ENCODE measurements at regions not wholly inside any gene's neighbourhood (a gene's known extent, or its start where the extent isn't known, plus 50 kb on each side); places are given as distances from the start of the nearest gene placed in this dataset.

- Histone ChIP-seq H3K36me3 (no peaks in the 10 kb centered on the region), H3K27ac (no peak overlapping the region), H3K9me3 (peaks cover 0 to 15% (median 7%) of the 10 kb centered on the region in 4 donors), H3K4me1 (no peaks in the 10 kb centered on the region), H3K27me3 (no peaks in the 10 kb centered on the region), H3K4me3 (no peak overlapping the region)
- TF ChIP-seq POLR2AphosphoS5 (IDR thresholded peaks at IDR 0.05) = no peak
- TF ChIP-seq EP300 (IDR thresholded peaks at IDR 0.05) = no peak
- TF ChIP-seq, protein P1, sequence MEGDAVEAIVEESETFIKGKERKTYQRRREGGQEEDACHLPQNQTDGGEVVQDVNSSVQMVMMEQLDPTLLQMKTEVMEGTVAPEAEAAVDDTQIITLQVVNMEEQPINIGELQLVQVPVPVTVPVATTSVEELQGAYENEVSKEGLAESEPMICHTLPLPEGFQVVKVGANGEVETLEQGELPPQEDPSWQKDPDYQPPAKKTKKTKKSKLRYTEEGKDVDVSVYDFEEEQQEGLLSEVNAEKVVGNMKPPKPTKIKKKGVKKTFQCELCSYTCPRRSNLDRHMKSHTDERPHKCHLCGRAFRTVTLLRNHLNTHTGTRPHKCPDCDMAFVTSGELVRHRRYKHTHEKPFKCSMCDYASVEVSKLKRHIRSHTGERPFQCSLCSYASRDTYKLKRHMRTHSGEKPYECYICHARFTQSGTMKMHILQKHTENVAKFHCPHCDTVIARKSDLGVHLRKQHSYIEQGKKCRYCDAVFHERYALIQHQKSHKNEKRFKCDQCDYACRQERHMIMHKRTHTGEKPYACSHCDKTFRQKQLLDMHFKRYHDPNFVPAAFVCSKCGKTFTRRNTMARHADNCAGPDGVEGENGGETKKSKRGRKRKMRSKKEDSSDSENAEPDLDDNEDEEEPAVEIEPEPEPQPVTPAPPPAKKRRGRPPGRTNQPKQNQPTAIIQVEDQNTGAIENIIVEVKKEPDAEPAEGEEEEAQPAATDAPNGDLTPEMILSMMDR (IDR thresholded peaks at IDR 0.05) = no peak
- TF ChIP-seq POLR2A (IDR thresholded peaks at IDR 0.05) = no peak
- no peak for DNase-seq
- ATAC-seq (ENCODE audit: low FRiP score in 2 of 2) = no peak
- WGBS, 2 donors = 87 to 89% methylated on average over 4 of the region's 4 CpGs
Measured at GRCh38 chr21:27513825-27514224, 546.9 kb upstream of the ADAMTS5 start.

- Histone ChIP-seq H3K27me3 (no peaks in the 10 kb centered on the region), H3K4me3 (no peak overlapping the region), H3K9me3 (peaks cover 0 to 11% (median 6%) of the 10 kb centered on the region in 4 donors), H3K27ac (no peak overlapping the region), H3K36me3 (no peaks in the 10 kb centered on the region), H3K4me1 (no peaks in the 10 kb centered on the region)
- no peak for TF ChIP-seq EP300 (IDR thresholded peaks at IDR 0.05)
- TF ChIP-seq POLR2AphosphoS5 (IDR thresholded peaks at IDR 0.05) = no peak
- TF ChIP-seq POLR2A (IDR thresholded peaks at IDR 0.05) = no peak
- TF ChIP-seq, protein P1 (IDR thresholded peaks at IDR 0.05) = no peak
- ATAC-seq (ENCODE audit: low FRiP score in 2 of 2) (no peak), DNase-seq (no peak)
- 68 to 75% methylated on average over 1 of the region's 1 CpG for WGBS, 2 donors
Measured at GRCh38 chr21:27513016-27513415, 546.1 kb upstream of the ADAMTS5 start.

DNA sequence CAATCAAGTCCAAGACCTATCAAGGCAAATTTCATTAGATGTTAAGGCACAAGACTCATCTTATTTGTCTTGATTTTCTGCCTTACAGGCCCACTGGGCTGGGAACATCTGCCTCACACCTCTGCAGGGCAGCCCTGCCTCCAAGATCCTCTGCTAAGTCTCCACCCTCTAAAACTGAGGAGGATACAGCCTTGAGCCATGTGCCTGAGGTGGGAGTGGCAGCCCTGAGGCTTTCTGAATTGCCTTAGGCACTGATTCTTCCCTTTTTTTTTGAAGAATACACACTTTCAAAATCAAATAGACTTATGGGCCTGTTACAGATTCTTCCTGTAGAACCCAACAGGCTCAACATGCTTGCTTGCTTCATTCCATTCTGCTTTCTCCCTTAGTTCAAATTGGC is 544.3 kb upstream of the ADAMTS5 start:
- Histone ChIP-seq H3K4me3 (no peak overlapping the region), H3K27ac (no peak overlapping the region), H3K4me1 (no peaks in the 10 kb centered on the region), H3K9me3 (no peaks in the 10 kb centered on the region), H3K36me3 (no peaks in the 10 kb centered on the region), H3K27me3 (no peaks in the 10 kb centered on the region)
- ATAC-seq (ENCODE audit: low FRiP score in 2 of 2) = no peak
- no peak for TF ChIP-seq POLR2AphosphoS5 (IDR thresholded peaks at IDR 0.05)
- TF ChIP-seq, protein P1 (IDR thresholded peaks at IDR 0.05) = no peak
- TF ChIP-seq EP300 (IDR thresholded peaks at IDR 0.05) = no peak
- no peak for TF ChIP-seq POLR2A (IDR thresholded peaks at IDR 0.05)
- no peak for DNase-seq

DNA sequence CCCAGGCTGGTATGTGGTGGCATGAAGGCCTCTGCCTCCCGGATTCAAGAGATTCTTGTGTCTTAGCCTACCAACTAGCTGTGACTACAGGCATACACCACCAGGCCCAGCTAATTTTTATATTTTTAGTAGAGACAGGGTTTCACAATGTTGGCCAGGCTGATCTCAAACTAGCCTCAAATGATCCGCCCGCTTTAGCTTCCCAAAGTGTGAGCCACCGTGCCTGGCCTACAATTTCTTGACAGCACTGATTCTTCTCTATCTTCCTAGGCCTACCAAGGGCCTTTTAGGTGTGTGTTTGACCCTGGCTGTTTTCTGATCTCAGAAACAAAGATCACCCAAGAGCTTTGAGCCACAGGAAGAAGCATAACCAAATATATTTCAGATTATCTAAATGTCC is 540.8 kb upstream of the ADAMTS5 start:
- H3K4me3 ChIP-seq = no peak overlapping the region
- ATAC-seq (ENCODE audit: low FRiP score in 2 of 2) (no peak), DNase-seq (no peak)
- H3K27me3 ChIP-seq = no peaks in the 10 kb centered on the region
- H3K27ac ChIP-seq = no peak overlapping the region
- H3K9me3 ChIP-seq = no peaks in the 10 kb centered on the region
- TF ChIP-seq, protein P1 (IDR thresholded peaks at IDR 0.05) = no peak
- TF ChIP-seq EP300 (IDR thresholded peaks at IDR 0.05) (no peak), POLR2A (IDR thresholded peaks at IDR 0.05) (no peak), POLR2AphosphoS5 (IDR thresholded peaks at IDR 0.05) (no peak)
- 96 to 97% methylated on average over 4 of the region's 4 CpGs for WGBS, 2 donors
- H3K4me1 ChIP-seq = no peaks in the 10 kb centered on the region
- no peaks in the 10 kb centered on the region for H3K36me3 ChIP-seq

DNA sequence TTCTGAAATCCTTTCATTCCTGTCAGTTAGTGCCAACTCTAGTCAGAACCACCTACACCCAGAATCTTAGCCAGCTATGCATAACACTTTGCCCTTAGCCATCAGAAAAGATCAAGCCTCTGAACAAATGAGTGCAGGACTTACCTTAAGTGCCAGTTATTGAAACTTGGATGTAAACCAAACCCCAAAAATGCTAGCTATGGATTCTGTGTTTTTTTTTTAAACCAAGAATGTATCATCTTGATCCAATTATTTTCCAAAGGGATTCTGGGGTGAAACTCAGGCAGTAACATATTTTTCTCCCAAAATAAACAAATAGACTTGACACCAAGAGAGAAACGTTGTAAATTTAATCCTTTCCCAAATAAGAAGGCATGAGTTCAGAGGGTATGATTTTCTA is 538.6 kb upstream of the ADAMTS5 start:
- DNase-seq (no peak), ATAC-seq (ENCODE audit: low FRiP score in 2 of 2) (no peak)
- Histone ChIP-seq H3K9me3 (no peaks in the 10 kb centered on the region), H3K36me3 (no peaks in the 10 kb centered on the region), H3K4me3 (no peak overlapping the region), H3K27me3 (no peaks in the 10 kb centered on the region), H3K27ac (no peak overlapping the region), H3K4me1 (no peaks in the 10 kb centered on the region)
- TF ChIP-seq POLR2A (IDR thresholded peaks at IDR 0.05) = no peak
- TF ChIP-seq, protein P1 (IDR thresholded peaks at IDR 0.05) = no peak
- TF ChIP-seq POLR2AphosphoS5 (IDR thresholded peaks at IDR 0.05) = no peak
- TF ChIP-seq EP300 (IDR thresholded peaks at IDR 0.05) = no peak
- WGBS, 2 donors = 7 to 38% methylated on average over 1 of the region's 1 CpG
